ENCODE measurements at regions not wholly inside any gene's neighbourhood (a gene's known extent, or its start where the extent isn't known, plus 50 kb on each side); places are given as distances from the start of the nearest gene placed in this dataset.

GRCh38 chr13:65411521-65411920 lies 1818.6 kb downstream of the PCDH9 start:
- DNase-seq: no peak
- H3K9me3 ChIP-seq (ENCODE audit: control insufficient read depth, insufficient read depth, low read length): no peaks in the 10 kb centered on the region
- no peaks in the 10 kb centered on the region for H3K79me1 ChIP-seq (ENCODE audit: low read depth in 1 of 2, low read length in 2 of 2)
- ChIA-PET CTCF (no interaction called here), POLR2A (ENCODE audit: unreplicated experiment) (no interaction called here)
- no peaks in the 10 kb centered on the region for H3K4me1 ChIP-seq (ENCODE audit: control insufficient read depth, insufficient read depth, low read length)
- no peak overlapping the region for H2AK9ac ChIP-seq (replicated peaks; ENCODE audit: low read depth, low read length, poor library complexity)
- H4K91ac ChIP-seq (ENCODE audit: insufficient read depth, low read depth, low read length): no peak overlapping the region
- no peak overlapping the region for H4K5ac ChIP-seq (ENCODE audit: low read depth, low read length)
- no peak for TF ChIP-seq ELK1 (IDR thresholded peaks at IDR 0.05; ENCODE audit: borderline replicate concordance, low read depth, low read length)
- TF ChIP-seq BHLHE40 (IDR thresholded peaks at IDR 0.05; ENCODE audit: low read depth, low read length): no peak
- TF ChIP-seq RAD21 (IDR thresholded peaks at IDR 0.05; ENCODE audit: low read length): no peak
- TF ChIP-seq CHD1 (IDR thresholded peaks at IDR 0.05; ENCODE audit: low read depth, low read length): no peak
- no peak for TF ChIP-seq SMC3 (IDR thresholded peaks at IDR 0.05; ENCODE audit: low read depth, low read length)
- TF ChIP-seq FOS (IDR thresholded peaks at IDR 0.05; ENCODE audit: low read depth, low read length): no peak
- no peak for TF ChIP-seq MAFK (IDR thresholded peaks at IDR 0.05; ENCODE audit: low read depth, low read length)
- TF ChIP-seq MXI1 (IDR thresholded peaks at IDR 0.05; ENCODE audit: borderline replicate concordance, low read depth, low read length): no peak
- no peak overlapping the region for H3K18ac ChIP-seq (ENCODE audit: low read depth, low read length)
- H3K27me3 ChIP-seq (ENCODE audit: control insufficient read depth, insufficient read depth, low read length): no peaks in the 10 kb centered on the region
- no peak overlapping the region for H3K4me3 ChIP-seq (ENCODE audit: insufficient read depth, low read depth, low read length)
- no peaks in the 10 kb centered on the region for H3K36me3 ChIP-seq (ENCODE audit: control insufficient read depth, insufficient read depth, low read length)
- BruUV-seq (replicated peaks): no TSS peak
- H2BK15ac ChIP-seq (ENCODE audit: low read depth, low read length): no peak overlapping the region
- in situ Hi-C loops (cut with MboI; ENCODE audit: low sequenced_read_pairs): no loop called here
- H3K56ac ChIP-seq (ENCODE audit: extremely low read depth, insufficient read depth, low read length): no peak overlapping the region
- ATAC-seq (ENCODE audit: low read depth): no peak
- no peak overlapping the region for H3K14ac ChIP-seq (replicated peaks; ENCODE audit: low read depth, low read length)
- H3K23ac ChIP-seq (ENCODE audit: low read depth, low read length): no peak overlapping the region
- H2AK5ac ChIP-seq (ENCODE audit: low read depth, low read length): no peak overlapping the region
- no peak overlapping the region for H2BK20ac ChIP-seq (ENCODE audit: low read depth, low read length)
- no peaks in the 10 kb centered on the region for H4K20me1 ChIP-seq (ENCODE audit: insufficient read depth, low read length)
- H3K27ac ChIP-seq (ENCODE audit: insufficient read depth, low read length): no peak overlapping the region
- no peak overlapping the region for H2AFZ ChIP-seq (replicated peaks; ENCODE audit: low read length, poor library complexity)
- no peak overlapping the region for H4K8ac ChIP-seq (ENCODE audit: low read depth in 2 of 2, low read length in 2 of 2)
- dilution Hi-C loops (cut with HindIII; ENCODE audit: low sequenced_read_pairs, unreplicated experiment): no loop called here
- no CpG with 5 or more reads among the region's 2 CpGs for WGBS, 2 experiments (ENCODE audit: extremely low coverage in 2 of 2, insufficient read length in 1 of 2)
- H3K9ac ChIP-seq (ENCODE audit: low read depth, low read length): no peak overlapping the region
- H3K4ac ChIP-seq (ENCODE audit: low read depth, low read length): no peak overlapping the region
- H3K9me1 ChIP-seq (ENCODE audit: insufficient read depth, low read length): no peaks in the 10 kb centered on the region
- no peak overlapping the region for H3K4me2 ChIP-seq (ENCODE audit: low read depth, low read length)
- no peak overlapping the region for H2BK5ac ChIP-seq (ENCODE audit: low read depth, low read length, poor library complexity, severe bottlenecking)
- H2BK120ac ChIP-seq (ENCODE audit: low read depth, low read length): no peak overlapping the region
- intact Hi-C loops (cut with micrococcal nuclease): no loop called here
